GM23338 (cell line): ENCODE measurements at regions not wholly inside any gene's neighbourhood (a gene's known extent, or its start where the extent isn't known, plus 50 kb on each side); places are given as distances from the start of the nearest gene placed in this dataset.

Experiments used
- ATAC-seq: fragments of 200-7000 bp; cut with Tn5 transposase; 3 replicates; pipeline ENCODE4 v1.9.1; 2020
- DNase-seq: peaks from one replicate; pipeline ENCODE4 v3.0.0-alpha.2; 2015; ENCODE audit warnings: low spot score
- H2AFZ ChIP-seq: fragments of 200-600 bp; sonication (generic); 2 replicates; pipeline ENCODE4 v1.8.0; 2016; ENCODE audit warnings: antibody characterized with exemption, mild to moderate bottlenecking, moderate library complexity
- H3F3A ChIP-seq: fragments of 200-600 bp; sonication (generic); replicated peaks from 2 replicates; pipeline ENCODE4 v1.8.0; 2017; ENCODE audit warnings: antibody characterized with exemption, mixed run types, low read depth
- H3K27ac ChIP-seq: fragments of 200-600 bp; sonication (generic); 2 replicates; pipeline ENCODE4 v1.6.1; 2016; ENCODE audit warnings: low read depth
- H3K27me3 ChIP-seq: fragments of 200-600 bp; sonication (generic); 2 replicates; pipeline ENCODE4 v1.8.0; 2016; ENCODE audit warnings: mild to moderate bottlenecking, mixed run types, moderate library complexity; ENCODE audit not compliant: insufficient read depth
- H3K36me3 ChIP-seq: fragments of 200-600 bp; sonication (generic); 2 replicates; pipeline ENCODE4 v1.8.0; 2016; ENCODE audit warnings: mild to moderate bottlenecking; ENCODE audit not compliant: insufficient read depth
- H3K4me1 ChIP-seq: fragments of 200-600 bp; sonication (generic); 2 replicates; pipeline ENCODE4 v1.8.0; 2016; ENCODE audit warnings: mild to moderate bottlenecking, moderate library complexity; ENCODE audit not compliant: insufficient read depth
- H3K4me2 ChIP-seq: fragments of 200-600 bp; sonication (generic); 2 replicates; pipeline ENCODE4 v1.7.1; 2017; ENCODE audit warnings: mixed run types
- H3K4me3 ChIP-seq: fragments of 200-600 bp; sonication (generic); 2 replicates; pipeline ENCODE4 v1.6.1; 2016; ENCODE audit warnings: mixed run types
- H3K79me2 ChIP-seq: fragments of 200-600 bp; sonication (generic); replicated peaks from 2 replicates; pipeline ENCODE4 v1.8.0; 2017; ENCODE audit warnings: mild to moderate bottlenecking; ENCODE audit not compliant: insufficient read depth
- H3K9me2 ChIP-seq: fragments of 200-600 bp; sonication (generic); 2 replicates; pipeline ENCODE4 v1.8.0; 2017; ENCODE audit not compliant: insufficient read depth
- H4K20me1 ChIP-seq: fragments of 200-600 bp; sonication (generic); replicated peaks from 2 replicates; pipeline ENCODE4 v1.8.0; 2017; ENCODE audit warnings: mild to moderate bottlenecking; ENCODE audit not compliant: insufficient read depth
- H3K27ac Mint-ChIP-seq: 2 replicates; pipeline ENCODE4 v1.8.0; 2020; ENCODE audit warnings: inconsistent platforms, mild to moderate bottlenecking, moderate library complexity, mixed read lengths
- H3K27me3 Mint-ChIP-seq: 3 replicates; pipeline ENCODE4 v1.8.0; 2022; ENCODE audit warnings: low read depth, mild to moderate bottlenecking, moderate library complexity, mixed read lengths, inconsistent platforms; ENCODE audit not compliant: insufficient read depth, poor library complexity
- H3K36me3 Mint-ChIP-seq: 3 replicates; pipeline ENCODE4 v1.8.0; 2021; ENCODE audit warnings: low read depth, mild to moderate bottlenecking, inconsistent platforms, moderate library complexity, mixed read lengths
- H3K4me1 Mint-ChIP-seq: 3 replicates; pipeline ENCODE4 v1.8.0; 2020; ENCODE audit warnings: mild to moderate bottlenecking, inconsistent platforms, mixed read lengths
- H3K4me3 Mint-ChIP-seq: 3 replicates; pipeline ENCODE4 v1.8.0; 2021; ENCODE audit warnings: moderate library complexity, mild to moderate bottlenecking, inconsistent platforms, mixed read lengths
- H3K9me3 Mint-ChIP-seq: 3 replicates; pipeline ENCODE4 v1.8.0; 2020; ENCODE audit warnings: moderate library complexity, mild to moderate bottlenecking, inconsistent platforms, mixed read lengths
- CREB1 ChIP-seq: fragments of 250-450 bp; sonication (Bioruptor Pico); IDR thresholded peaks from 2 replicates; pipeline ENCODE4 v1.5.0; 2020; ENCODE audit warnings: low read depth, mild to moderate bottlenecking, moderate library complexity
- EZH2 ChIP-seq: fragments of 200-600 bp; sonication (generic); IDR thresholded peaks from one replicate; pipeline ENCODE4 v1.8.0; 2017; ENCODE audit warnings: antibody characterized with exemption, mild to moderate bottlenecking, low read depth; ENCODE audit not compliant: unreplicated experiment
- EZH2phosphoT487 ChIP-seq: fragments of 200-600 bp; sonication (generic); IDR thresholded peaks from one replicate; pipeline ENCODE4 v1.8.1; 2018; ENCODE audit warnings: antibody characterized with exemption; ENCODE audit not compliant: unreplicated experiment
- JUNB ChIP-seq: IDR thresholded peaks from one replicate; pipeline ENCODE4 v1.6.1; 2016; ENCODE audit warnings: antibody characterized with exemption; ENCODE audit not compliant: unreplicated experiment
- NANOG ChIP-seq: IDR thresholded peaks from 2 replicates; pipeline ENCODE4 v1.6.1; 2016; ENCODE audit warnings: antibody characterized with exemption, borderline replicate concordance
- POLR2AphosphoS5 ChIP-seq: IDR thresholded peaks from 2 replicates; pipeline ENCODE4 v1.6.1; 2016; ENCODE audit warnings: antibody characterized with exemption, low read depth
- STAT1 ChIP-seq: IDR thresholded peaks from one replicate; pipeline ENCODE4 v1.6.1; 2016; ENCODE audit warnings: antibody characterized with exemption; ENCODE audit not compliant: unreplicated experiment
- ZNF114 ChIP-seq: fragments of 250-450 bp; sonication (Bioruptor Pico); IDR thresholded peaks from 2 replicates; pipeline ENCODE4 v1.5.0; 2020; ENCODE audit warnings: mild to moderate bottlenecking, moderate library complexity
- ZNF331 ChIP-seq: fragments of 250-450 bp; sonication (Bioruptor Pico); IDR thresholded peaks from 2 replicates; pipeline ENCODE4 v1.5.0; 2020; ENCODE audit warnings: low read depth, mild to moderate bottlenecking, moderate library complexity
- TF ChIP-seq, protein P1 (sequence below): IDR thresholded peaks from 2 replicates; pipeline ENCODE4 v1.6.1; 2016; ENCODE audit warnings: antibody characterized with exemption
- TF ChIP-seq, protein P2 (sequence below): IDR thresholded peaks from one replicate; pipeline ENCODE4 v1.6.1; 2018; ENCODE audit warnings: antibody characterized with exemption; ENCODE audit not compliant: unreplicated experiment
- TF ChIP-seq, protein P3 (sequence below), 2 experiments: fragments of 200-600 bp in 1 of 2; sonication (generic) in 1 of 2; conservative IDR thresholded peaks; 2 replicates each; pipeline versions ENCODE4 v1.5.1 to v1.6.1; 2016 to 2017; ENCODE audit warnings: antibody characterized with exemption in 2 of 2, low read depth in 2 of 2, mild to moderate bottlenecking in 2 of 2, moderate library complexity in 1 of 2
- TF ChIP-seq, protein P4 (sequence below): fragments of 250-450 bp; sonication (Bioruptor Pico); IDR thresholded peaks from 2 replicates; pipeline ENCODE4 v1.5.0; 2020; ENCODE audit warnings: mild to moderate bottlenecking, moderate library complexity

DNA sequence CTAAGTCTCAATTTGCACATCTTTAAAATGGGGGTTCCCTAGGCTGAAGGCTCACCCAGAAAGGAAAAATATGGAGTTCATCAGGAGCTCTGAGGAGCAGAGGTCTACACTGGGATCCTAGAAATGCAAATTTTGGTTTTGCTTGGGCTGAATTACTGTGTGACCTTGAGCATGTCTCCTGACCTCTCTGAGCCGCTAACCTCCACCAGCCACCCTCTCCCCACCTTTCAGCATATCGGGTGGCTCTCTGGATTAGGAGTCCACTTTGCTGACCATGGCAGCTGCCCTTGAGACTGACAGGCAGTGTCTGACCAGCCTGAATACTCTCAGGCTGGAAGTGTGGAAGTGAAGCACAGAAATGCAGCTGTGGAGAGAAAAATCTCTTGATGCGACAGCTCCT lies 165.9 kb upstream of the LRFN2 start:
- H3K79me2 ChIP-seq = no peaks in the 10 kb centered on the region
- TF ChIP-seq STAT1 = no peak
- TF ChIP-seq ZNF331 (CRISPR knock-in tag) = no peak
- no peak for TF ChIP-seq ZNF114 (CRISPR knock-in tag)
- TF ChIP-seq, protein P1, sequence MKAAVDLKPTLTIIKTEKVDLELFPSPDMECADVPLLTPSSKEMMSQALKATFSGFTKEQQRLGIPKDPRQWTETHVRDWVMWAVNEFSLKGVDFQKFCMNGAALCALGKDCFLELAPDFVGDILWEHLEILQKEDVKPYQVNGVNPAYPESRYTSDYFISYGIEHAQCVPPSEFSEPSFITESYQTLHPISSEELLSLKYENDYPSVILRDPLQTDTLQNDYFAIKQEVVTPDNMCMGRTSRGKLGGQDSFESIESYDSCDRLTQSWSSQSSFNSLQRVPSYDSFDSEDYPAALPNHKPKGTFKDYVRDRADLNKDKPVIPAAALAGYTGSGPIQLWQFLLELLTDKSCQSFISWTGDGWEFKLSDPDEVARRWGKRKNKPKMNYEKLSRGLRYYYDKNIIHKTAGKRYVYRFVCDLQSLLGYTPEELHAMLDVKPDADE = no peak
- TF ChIP-seq JUNB = no peak
- TF ChIP-seq CREB1 (CRISPR knock-in tag) = no peak
- TF ChIP-seq, protein P2, sequence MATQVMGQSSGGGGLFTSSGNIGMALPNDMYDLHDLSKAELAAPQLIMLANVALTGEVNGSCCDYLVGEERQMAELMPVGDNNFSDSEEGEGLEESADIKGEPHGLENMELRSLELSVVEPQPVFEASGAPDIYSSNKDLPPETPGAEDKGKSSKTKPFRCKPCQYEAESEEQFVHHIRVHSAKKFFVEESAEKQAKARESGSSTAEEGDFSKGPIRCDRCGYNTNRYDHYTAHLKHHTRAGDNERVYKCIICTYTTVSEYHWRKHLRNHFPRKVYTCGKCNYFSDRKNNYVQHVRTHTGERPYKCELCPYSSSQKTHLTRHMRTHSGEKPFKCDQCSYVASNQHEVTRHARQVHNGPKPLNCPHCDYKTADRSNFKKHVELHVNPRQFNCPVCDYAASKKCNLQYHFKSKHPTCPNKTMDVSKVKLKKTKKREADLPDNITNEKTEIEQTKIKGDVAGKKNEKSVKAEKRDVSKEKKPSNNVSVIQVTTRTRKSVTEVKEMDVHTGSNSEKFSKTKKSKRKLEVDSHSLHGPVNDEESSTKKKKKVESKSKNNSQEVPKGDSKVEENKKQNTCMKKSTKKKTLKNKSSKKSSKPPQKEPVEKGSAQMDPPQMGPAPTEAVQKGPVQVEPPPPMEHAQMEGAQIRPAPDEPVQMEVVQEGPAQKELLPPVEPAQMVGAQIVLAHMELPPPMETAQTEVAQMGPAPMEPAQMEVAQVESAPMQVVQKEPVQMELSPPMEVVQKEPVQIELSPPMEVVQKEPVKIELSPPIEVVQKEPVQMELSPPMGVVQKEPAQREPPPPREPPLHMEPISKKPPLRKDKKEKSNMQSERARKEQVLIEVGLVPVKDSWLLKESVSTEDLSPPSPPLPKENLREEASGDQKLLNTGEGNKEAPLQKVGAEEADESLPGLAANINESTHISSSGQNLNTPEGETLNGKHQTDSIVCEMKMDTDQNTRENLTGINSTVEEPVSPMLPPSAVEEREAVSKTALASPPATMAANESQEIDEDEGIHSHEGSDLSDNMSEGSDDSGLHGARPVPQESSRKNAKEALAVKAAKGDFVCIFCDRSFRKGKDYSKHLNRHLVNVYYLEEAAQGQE = no peak
- TF ChIP-seq POLR2AphosphoS5 = no peak
- TF ChIP-seq EZH2 = no peak
- TF ChIP-seq NANOG = no peak
- TF ChIP-seq, protein P3, sequence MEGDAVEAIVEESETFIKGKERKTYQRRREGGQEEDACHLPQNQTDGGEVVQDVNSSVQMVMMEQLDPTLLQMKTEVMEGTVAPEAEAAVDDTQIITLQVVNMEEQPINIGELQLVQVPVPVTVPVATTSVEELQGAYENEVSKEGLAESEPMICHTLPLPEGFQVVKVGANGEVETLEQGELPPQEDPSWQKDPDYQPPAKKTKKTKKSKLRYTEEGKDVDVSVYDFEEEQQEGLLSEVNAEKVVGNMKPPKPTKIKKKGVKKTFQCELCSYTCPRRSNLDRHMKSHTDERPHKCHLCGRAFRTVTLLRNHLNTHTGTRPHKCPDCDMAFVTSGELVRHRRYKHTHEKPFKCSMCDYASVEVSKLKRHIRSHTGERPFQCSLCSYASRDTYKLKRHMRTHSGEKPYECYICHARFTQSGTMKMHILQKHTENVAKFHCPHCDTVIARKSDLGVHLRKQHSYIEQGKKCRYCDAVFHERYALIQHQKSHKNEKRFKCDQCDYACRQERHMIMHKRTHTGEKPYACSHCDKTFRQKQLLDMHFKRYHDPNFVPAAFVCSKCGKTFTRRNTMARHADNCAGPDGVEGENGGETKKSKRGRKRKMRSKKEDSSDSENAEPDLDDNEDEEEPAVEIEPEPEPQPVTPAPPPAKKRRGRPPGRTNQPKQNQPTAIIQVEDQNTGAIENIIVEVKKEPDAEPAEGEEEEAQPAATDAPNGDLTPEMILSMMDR (conservative IDR thresholded peaks at IDR 0.05; ENCODE audit: low read depth in 2 of 2) = no peak
- TF ChIP-seq, protein P4, sequence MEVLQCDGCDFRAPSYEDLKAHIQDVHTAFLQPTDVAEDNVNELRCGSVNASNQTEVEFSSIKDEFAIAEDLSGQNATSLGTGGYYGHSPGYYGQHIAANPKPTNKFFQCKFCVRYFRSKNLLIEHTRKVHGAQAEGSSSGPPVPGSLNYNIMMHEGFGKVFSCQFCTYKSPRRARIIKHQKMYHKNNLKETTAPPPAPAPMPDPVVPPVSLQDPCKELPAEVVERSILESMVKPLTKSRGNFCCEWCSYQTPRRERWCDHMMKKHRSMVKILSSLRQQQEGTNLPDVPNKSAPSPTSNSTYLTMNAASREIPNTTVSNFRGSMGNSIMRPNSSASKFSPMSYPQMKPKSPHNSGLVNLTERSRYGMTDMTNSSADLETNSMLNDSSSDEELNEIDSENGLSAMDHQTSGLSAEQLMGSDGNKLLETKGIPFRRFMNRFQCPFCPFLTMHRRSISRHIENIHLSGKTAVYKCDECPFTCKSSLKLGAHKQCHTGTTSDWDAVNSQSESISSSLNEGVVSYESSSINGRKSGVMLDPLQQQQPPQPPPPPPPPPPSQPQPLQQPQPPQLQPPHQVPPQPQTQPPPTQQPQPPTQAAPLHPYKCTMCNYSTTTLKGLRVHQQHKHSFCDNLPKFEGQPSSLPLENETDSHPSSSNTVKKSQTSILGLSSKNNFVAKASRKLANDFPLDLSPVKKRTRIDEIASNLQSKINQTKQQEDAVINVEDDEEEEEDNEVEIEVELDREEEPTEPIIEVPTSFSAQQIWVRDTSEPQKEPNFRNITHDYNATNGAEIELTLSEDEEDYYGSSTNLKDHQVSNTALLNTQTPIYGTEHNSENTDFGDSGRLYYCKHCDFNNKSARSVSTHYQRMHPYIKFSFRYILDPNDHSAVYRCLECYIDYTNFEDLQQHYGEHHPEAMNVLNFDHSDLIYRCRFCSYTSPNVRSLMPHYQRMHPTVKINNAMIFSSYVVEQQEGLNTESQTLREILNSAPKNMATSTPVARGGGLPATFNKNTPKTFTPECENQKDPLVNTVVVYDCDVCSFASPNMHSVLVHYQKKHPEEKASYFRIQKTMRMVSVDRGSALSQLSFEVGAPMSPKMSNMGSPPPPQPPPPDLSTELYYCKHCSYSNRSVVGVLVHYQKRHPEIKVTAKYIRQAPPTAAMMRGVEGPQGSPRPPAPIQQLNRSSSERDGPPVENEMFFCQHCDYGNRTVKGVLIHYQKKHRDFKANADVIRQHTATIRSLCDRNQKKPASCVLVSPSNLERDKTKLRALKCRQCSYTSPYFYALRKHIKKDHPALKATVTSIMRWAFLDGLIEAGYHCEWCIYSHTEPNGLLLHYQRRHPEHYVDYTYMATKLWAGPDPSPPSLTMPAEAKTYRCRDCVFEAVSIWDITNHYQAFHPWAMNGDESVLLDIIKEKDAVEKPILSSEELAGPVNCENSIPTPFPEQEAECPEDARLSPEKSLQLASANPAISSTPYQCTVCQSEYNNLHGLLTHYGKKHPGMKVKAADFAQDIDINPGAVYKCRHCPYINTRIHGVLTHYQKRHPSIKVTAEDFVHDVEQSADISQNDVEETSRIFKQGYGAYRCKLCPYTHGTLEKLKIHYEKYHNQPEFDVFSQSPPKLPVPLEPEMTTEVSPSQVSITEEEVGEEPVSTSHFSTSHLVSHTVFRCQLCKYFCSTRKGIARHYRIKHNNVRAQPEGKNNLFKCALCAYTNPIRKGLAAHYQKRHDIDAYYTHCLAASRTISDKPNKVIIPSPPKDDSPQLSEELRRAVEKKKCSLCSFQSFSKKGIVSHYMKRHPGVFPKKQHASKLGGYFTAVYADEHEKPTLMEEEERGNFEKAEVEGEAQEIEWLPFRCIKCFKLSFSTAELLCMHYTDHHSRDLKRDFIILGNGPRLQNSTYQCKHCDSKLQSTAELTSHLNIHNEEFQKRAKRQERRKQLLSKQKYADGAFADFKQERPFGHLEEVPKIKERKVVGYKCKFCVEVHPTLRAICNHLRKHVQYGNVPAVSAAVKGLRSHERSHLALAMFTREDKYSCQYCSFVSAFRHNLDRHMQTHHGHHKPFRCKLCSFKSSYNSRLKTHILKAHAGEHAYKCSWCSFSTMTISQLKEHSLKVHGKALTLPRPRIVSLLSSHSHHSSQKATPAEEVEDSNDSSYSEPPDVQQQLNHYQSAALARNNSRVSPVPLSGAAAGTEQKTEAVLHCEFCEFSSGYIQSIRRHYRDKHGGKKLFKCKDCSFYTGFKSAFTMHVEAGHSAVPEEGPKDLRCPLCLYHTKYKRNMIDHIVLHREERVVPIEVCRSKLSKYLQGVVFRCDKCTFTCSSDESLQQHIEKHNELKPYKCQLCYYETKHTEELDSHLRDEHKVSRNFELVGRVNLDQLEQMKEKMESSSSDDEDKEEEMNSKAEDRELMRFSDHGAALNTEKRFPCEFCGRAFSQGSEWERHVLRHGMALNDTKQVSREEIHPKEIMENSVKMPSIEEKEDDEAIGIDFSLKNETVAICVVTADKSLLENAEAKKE (CRISPR knock-in tag) = no peak
- TF ChIP-seq EZH2phosphoT487 = no peak

More for the DNA sequence above, 165.9 kb upstream of the LRFN2 start:
- peaks cover 10% of the 10 kb centered on the region; the same call in 2 of the 3 replicates for H3K4me1 Mint-ChIP-seq
- H3K9me2 ChIP-seq = no peaks in the 10 kb centered on the region
- ATAC-seq = no peak
- H3K4me3 ChIP-seq = no peak overlapping the region
- H3F3A ChIP-seq = no peaks in the 10 kb centered on the region
- H3K27me3 ChIP-seq = peaks cover 42% of the 10 kb centered on the region
- H4K20me1 ChIP-seq = no peaks in the 10 kb centered on the region
- H3K27ac Mint-ChIP-seq = no peak overlapping the region
- H3K27ac ChIP-seq = no peak overlapping the region
- no peak overlapping the region for H3K4me2 ChIP-seq
- DNase-seq = no peak
- H3K36me3 Mint-ChIP-seq = no peaks in the 10 kb centered on the region
- no peaks in the 10 kb centered on the region for H3K36me3 ChIP-seq
- H3K27me3 Mint-ChIP-seq = peaks cover 10% of the 10 kb centered on the region
- no peak overlapping the region for H3K4me3 Mint-ChIP-seq
- H3K9me3 Mint-ChIP-seq = no peaks in the 10 kb centered on the region; the same call in 2 of the 3 replicates
- no peak overlapping the region for H2AFZ ChIP-seq
- H3K4me1 ChIP-seq = peaks cover 8% of the 10 kb centered on the region
